ENCODE measurements at regions not wholly inside any gene's neighbourhood (a gene's known extent, or its start where the extent isn't known, plus 50 kb on each side); places are given as distances from the start of the nearest gene placed in this dataset.
A peak's percentile ranks its signal among the peaks of the same experiment; 100 is the strongest.

- TF ChIP-seq TCF7L2 (IDR thresholded peaks at IDR 0.05; ENCODE audit: borderline replicate concordance, extremely low read depth, insufficient read depth, insufficient read length) (no peak), ZNF274 (IDR thresholded peaks at IDR 0.05; ENCODE audit: low read depth, low read length) (no peak), EZH2 (IDR thresholded peaks at IDR 0.05) (no peak)
These were observed 459.4 kb upstream of the UBE2E3 start (continued) for GRCh38 chr2:180520921-180521581.

DNA sequence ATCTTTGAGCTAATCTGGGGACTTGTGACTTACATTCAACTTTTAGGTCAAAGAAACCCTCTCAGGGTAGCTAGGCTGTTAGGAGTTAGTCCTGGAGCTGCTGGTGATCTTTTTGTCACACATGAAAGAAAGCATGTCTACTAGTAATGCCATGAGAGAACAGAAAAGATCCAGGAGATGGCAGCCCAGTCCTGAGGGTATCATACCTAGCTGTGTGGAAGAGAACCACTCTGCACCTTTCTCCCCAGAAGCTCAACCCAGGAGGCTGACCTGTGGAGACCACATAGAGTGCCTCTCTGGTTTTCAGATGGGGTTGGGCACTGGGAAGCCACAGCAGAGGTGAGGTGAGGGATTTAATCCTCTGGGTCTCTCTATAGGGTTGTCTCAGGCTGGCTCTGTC, 460.2 kb upstream of the UBE2E3 start:
- Histone ChIP-seq H3K9me2 (ENCODE audit: insufficient read depth) (no peaks in the 10 kb centered on the region), H2AFZ (ENCODE audit: low read depth, low read length, poor library complexity, severe bottlenecking) (peak overlapping the region; percentile 75), H3K27me3 (ENCODE audit: insufficient read depth, low read length) (no peaks in the 10 kb centered on the region), H3K9me3 (ENCODE audit: control insufficient read depth in 1 of 2, insufficient read depth in 1 of 2, low read depth in 1 of 2, low read length in 2 of 2) (no peaks in the 10 kb centered on the region), H3K27ac (ENCODE audit: low read depth, low read length) (no peak overlapping the region), H3K4me2 (ENCODE audit: low read length) (peak overlapping the region; percentile 45), H3K4me1 (ENCODE audit: control insufficient read depth in 1 of 2, insufficient read depth in 2 of 2, low read length in 2 of 2) (peaks cover 6 to 58% of the 10 kb centered on the region in 2 experiments; a peak in 3 of 4 replicates), H3K4me3 (replicated peaks in 1 of 2; ENCODE audit: low read depth in 1 of 2, low read length in 2 of 2) (no peak overlapping the region), H3K36me3 (ENCODE audit: control insufficient read depth in 1 of 2, insufficient read depth in 2 of 2, low read length in 2 of 2) (no peaks in the 10 kb centered on the region), H4K20me1 (ENCODE audit: insufficient read depth) (no peaks in the 10 kb centered on the region), H3K79me2 (ENCODE audit: insufficient read depth, low read length) (no peaks in the 10 kb centered on the region), H3K9ac (ENCODE audit: low read length) (no peak overlapping the region)
- ChIA-PET CTCF (interaction anchor here (0.7 to 2.2 kb wide), 6 partner anchors 461 to 1195 kb away, joined by 3 to 8 read pairs (median 4); partner anchors contain the start of gene UBE2E3), POLR2A (no interaction called here), RAD21 (ENCODE audit: low non-redundant PET in 1 of 2, low total read pairs in 2 of 2, uncharacterized antibody in 2 of 2, unreplicated experiment in 2 of 2) (interaction anchor here in 1 of 2 experiments (0.7 to 1.5 kb wide), 4 partner anchors 9 to 538 kb away, joined by 3 to 5 read pairs (median 3); partner anchors contain the start of gene UBE2E3)
- no TSS peak for BruUV-seq (replicated peaks)
- ATAC-seq (peak; percentile 70), DNase-seq (ENCODE audit: low read depth, low spot score) (peak; percentile 33)
- intact Hi-C loops (cut with micrococcal nuclease) = loop anchor here (2.0 kb wide), 2 partner anchors 461 to 539 kb away; partner anchors contain the start of gene UBE2E3
- TF ChIP-seq SRF (IDR thresholded peaks at IDR 0.05; ENCODE audit: low read depth) (no peak), CBX3 (IDR thresholded peaks at IDR 0.05; ENCODE audit: low read depth) (no peak), YY1 (IDR thresholded peaks at IDR 0.05; ENCODE audit: extremely low read depth, insufficient replicate concordance, low read depth, low read length) (no peak), POLR2A (IDR thresholded peaks at IDR 0.05; ENCODE audit: borderline replicate concordance, extremely low read depth, insufficient read depth, insufficient read length) (no peak), RAD21 (IDR thresholded peaks at IDR 0.05; ENCODE audit: low read depth) (peak; percentile 62), CTCF (IDR thresholded peaks at IDR 0.05 in 2 of 3, conservative IDR thresholded peaks at IDR 0.05 in 1 of 3; ENCODE audit: borderline replicate concordance in 1 of 3, insufficient read depth in 1 of 3, low read depth in 2 of 3, low read length in 2 of 3) (peak; percentile 11 to 25 (median 18); a peak in 1 of 6 replicates)
- TF ChIP-seq, protein P1, sequence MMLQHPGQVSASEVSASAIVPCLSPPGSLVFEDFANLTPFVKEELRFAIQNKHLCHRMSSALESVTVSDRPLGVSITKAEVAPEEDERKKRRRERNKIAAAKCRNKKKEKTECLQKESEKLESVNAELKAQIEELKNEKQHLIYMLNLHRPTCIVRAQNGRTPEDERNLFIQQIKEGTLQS (IDR thresholded peaks at IDR 0.05) = no peak
